Neural cell (in vitro differentiated cells): ENCODE measurements at regions not wholly inside any gene's neighbourhood (a gene's known extent, or its start where the extent isn't known, plus 50 kb on each side); places are given as distances from the start of the nearest gene placed in this dataset.

ENCODE experiments used
- CTCF ChIP-seq: fragments of 450-650 bp; IDR thresholded peaks from 2 replicates; pipeline ENCODE4 v1.5.1; 2014; ENCODE audit warnings: antibody characterized with exemption, mild to moderate bottlenecking, moderate library complexity; ENCODE audit not compliant: poor library complexity, severe bottlenecking
- EP300 ChIP-seq: fragments of 450-650 bp; conservative IDR thresholded peaks from 2 replicates; pipeline ENCODE4 v1.6.1; 2014; ENCODE audit warnings: antibody characterized with exemption, mild to moderate bottlenecking, moderate library complexity; ENCODE audit not compliant: poor library complexity, severe bottlenecking
- EZH2 ChIP-seq: fragments of 200-600, 300-800 bp; shearing (Covaris generic), sonication (generic); IDR thresholded peaks from 2 replicates; pipeline ENCODE4 v1.6.1; 2014; ENCODE audit warnings: antibody characterized with exemption, low read length, borderline replicate concordance, mild to moderate bottlenecking; ENCODE audit not compliant: insufficient read depth, poor library complexity, severe bottlenecking
- MXI1 ChIP-seq: fragments of 450-650 bp; conservative IDR thresholded peaks from 2 replicates; pipeline ENCODE4 v1.6.1; 2014; ENCODE audit warnings: antibody characterized with exemption, mild to moderate bottlenecking; ENCODE audit not compliant: poor library complexity, severe bottlenecking
- POLR2AphosphoS5 ChIP-seq: IDR thresholded peaks from 2 replicates; pipeline ENCODE4 v1.6.1; 2012
- RAD21 ChIP-seq: fragments of 450-650 bp; conservative IDR thresholded peaks from 2 replicates; pipeline ENCODE4 v1.6.1; 2014; ENCODE audit warnings: antibody characterized with exemption, mild to moderate bottlenecking, moderate library complexity
- SMC3 ChIP-seq: fragments of 450-650 bp; conservative IDR thresholded peaks from 2 replicates; pipeline ENCODE4 v1.6.1; 2014; ENCODE audit warnings: antibody characterized with exemption, mild to moderate bottlenecking, moderate library complexity; ENCODE audit not compliant: poor library complexity
- TF ChIP-seq, protein P1 (sequence below): IDR thresholded peaks from 2 replicates; pipeline ENCODE4 v1.6.1; 2012; ENCODE audit warnings: borderline replicate concordance

DNA sequence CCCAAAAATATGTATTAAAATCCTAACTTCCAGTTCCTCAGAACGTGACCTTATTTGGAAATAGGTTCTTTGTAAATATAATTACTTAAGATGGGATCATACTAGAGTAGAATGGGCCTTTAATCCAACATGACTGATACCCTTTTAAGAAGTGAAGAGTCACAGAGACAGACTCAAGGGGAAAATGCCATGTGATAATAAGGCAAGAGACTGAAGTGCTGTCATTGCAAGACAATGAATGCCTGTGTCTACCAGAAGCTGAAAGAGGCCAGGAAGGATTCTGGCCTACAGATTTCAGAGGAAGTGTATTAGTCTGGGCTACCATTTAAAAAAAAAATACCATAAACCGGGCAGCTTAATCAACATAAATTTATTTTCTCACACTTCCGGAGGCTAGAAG lies 85.9 kb upstream of the LRRC55 start:
- TF ChIP-seq CTCF (no peak), EP300 (no peak), POLR2AphosphoS5 (no peak), MXI1 (no peak), RAD21 (no peak), SMC3 (no peak), EZH2 (no peak)
- TF ChIP-seq, protein P1, sequence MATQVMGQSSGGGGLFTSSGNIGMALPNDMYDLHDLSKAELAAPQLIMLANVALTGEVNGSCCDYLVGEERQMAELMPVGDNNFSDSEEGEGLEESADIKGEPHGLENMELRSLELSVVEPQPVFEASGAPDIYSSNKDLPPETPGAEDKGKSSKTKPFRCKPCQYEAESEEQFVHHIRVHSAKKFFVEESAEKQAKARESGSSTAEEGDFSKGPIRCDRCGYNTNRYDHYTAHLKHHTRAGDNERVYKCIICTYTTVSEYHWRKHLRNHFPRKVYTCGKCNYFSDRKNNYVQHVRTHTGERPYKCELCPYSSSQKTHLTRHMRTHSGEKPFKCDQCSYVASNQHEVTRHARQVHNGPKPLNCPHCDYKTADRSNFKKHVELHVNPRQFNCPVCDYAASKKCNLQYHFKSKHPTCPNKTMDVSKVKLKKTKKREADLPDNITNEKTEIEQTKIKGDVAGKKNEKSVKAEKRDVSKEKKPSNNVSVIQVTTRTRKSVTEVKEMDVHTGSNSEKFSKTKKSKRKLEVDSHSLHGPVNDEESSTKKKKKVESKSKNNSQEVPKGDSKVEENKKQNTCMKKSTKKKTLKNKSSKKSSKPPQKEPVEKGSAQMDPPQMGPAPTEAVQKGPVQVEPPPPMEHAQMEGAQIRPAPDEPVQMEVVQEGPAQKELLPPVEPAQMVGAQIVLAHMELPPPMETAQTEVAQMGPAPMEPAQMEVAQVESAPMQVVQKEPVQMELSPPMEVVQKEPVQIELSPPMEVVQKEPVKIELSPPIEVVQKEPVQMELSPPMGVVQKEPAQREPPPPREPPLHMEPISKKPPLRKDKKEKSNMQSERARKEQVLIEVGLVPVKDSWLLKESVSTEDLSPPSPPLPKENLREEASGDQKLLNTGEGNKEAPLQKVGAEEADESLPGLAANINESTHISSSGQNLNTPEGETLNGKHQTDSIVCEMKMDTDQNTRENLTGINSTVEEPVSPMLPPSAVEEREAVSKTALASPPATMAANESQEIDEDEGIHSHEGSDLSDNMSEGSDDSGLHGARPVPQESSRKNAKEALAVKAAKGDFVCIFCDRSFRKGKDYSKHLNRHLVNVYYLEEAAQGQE = no peak
